Aorta (tissue), 5 donors: ENCODE measurements at regions not wholly inside any gene's neighbourhood (a gene's known extent, or its start where the extent isn't known, plus 50 kb on each side); places are given as distances from the start of the nearest gene placed in this dataset.

Experiments
- ATAC-seq: fragments of 200-7000 bp; cut with Tn5 transposase; one replicate; pipeline ENCODE4 v1.9.1; 2022; ENCODE audit warnings: moderate library complexity; ENCODE audit not compliant: low FRiP score
- DNase-seq, 2 donors: peaks; one replicate each; pipeline ENCODE4 v3.0.0-alpha.2; 2020
- H3K27ac ChIP-seq, 2 donors: one replicate each; pipeline ENCODE4 v1.5.1; 2013; ENCODE audit warnings: low read length in 2 of 2, mild to moderate bottlenecking in 2 of 2, moderate library complexity in 2 of 2, control low read depth in 1 of 2, inconsistent platforms in 1 of 2, low read depth in 1 of 2
- H3K27me3 ChIP-seq, 2 donors: one replicate each; pipeline ENCODE4 v1.6.1; 2013; ENCODE audit warnings: control low read depth in 1 of 2, low read length in 1 of 2, mild to moderate bottlenecking in 1 of 2, moderate library complexity in 1 of 2; ENCODE audit not compliant: insufficient read depth in 2 of 2, control insufficient read depth in 1 of 2
- H3K36me3 ChIP-seq, 2 donors: one replicate each; pipeline ENCODE4 v1.6.1; 2013; ENCODE audit warnings: control low read depth in 1 of 2, low read length in 1 of 2, mild to moderate bottlenecking in 1 of 2; ENCODE audit not compliant: insufficient read depth in 2 of 2, control insufficient read depth in 1 of 2
- H3K4me1 ChIP-seq, 2 donors: one replicate each; pipeline ENCODE4 v1.6.1; 2013; ENCODE audit warnings: low read length in 2 of 2, control low read depth in 1 of 2, mild to moderate bottlenecking in 1 of 2, moderate library complexity in 1 of 2; ENCODE audit not compliant: insufficient read depth in 2 of 2, control insufficient read depth in 1 of 2
- H3K4me3 ChIP-seq, 2 donors: one replicate each; pipeline ENCODE4 v1.5.1; 2013; ENCODE audit warnings: low read length in 2 of 2, control low read depth in 1 of 2, mild to moderate bottlenecking in 1 of 2
- H3K9me3 ChIP-seq: one replicate; pipeline ENCODE4 v1.6.1; 2013; ENCODE audit warnings: mild to moderate bottlenecking, low read length; ENCODE audit not compliant: control insufficient read depth
- WGBS, 2 donors: extraction: QIAGEN DNeasy Blood & Tissue Kit; methylation state at CpG; one replicate each; pipeline ENCODE4 v1.1.7; 2013; 5-methylcytosine and 5-hydroxymethylcytosine counted together
- intact Hi-C, 2 donors: fragments of 100-400 bp; cut with DNase I; formaldehyde crosslinking; loops; one replicate each; pipeline versions ENCODE4 v1.14.2 to v1.15.0; 2022
- donor health status: healthy with polysubstance abuse.
- donor health status: Bipolar disorder and iron deficiency.
- donor health status: DM: no; HTN: no; CAD: no.
- donor health status: DM: no; HTN: no; CAD: no.
- donor health status: DM: yes; HTN: yes; CAD: no.

GRCh38 chr7:80082213-80082612 is 52.4 kb upstream of the GNAI1 start:
- no peak for ATAC-seq
- DNase-seq = no peak
- intact Hi-C loops = no loop called here
- H3K9me3 ChIP-seq = no peaks in the 10 kb centered on the region
- H3K36me3 ChIP-seq = no peaks in the 10 kb centered on the region
- H3K27me3 ChIP-seq = no peaks in the 10 kb centered on the region
- H3K27ac ChIP-seq = no peak overlapping the region
- no peaks in the 10 kb centered on the region for H3K4me1 ChIP-seq
- no peak overlapping the region for H3K4me3 ChIP-seq

GRCh38 chr7:80078886-80079285 is 55.7 kb upstream of the GNAI1 start:
- H3K27me3 ChIP-seq = no peaks in the 10 kb centered on the region
- ATAC-seq = no peak
- H3K36me3 ChIP-seq = no peaks in the 10 kb centered on the region
- WGBS, 2 donors = 77% methylated on average over 3 of the region's 3 CpGs
- no peaks in the 10 kb centered on the region for H3K4me1 ChIP-seq
- no peaks in the 10 kb centered on the region for H3K9me3 ChIP-seq
- no peak for DNase-seq
- intact Hi-C loops = no loop called here
- no peak overlapping the region for H3K27ac ChIP-seq
- H3K4me3 ChIP-seq = no peak overlapping the region

- no peaks in the 10 kb centered on the region for H3K9me3 ChIP-seq
- ATAC-seq (no peak), DNase-seq (no peak)
- H3K4me3 ChIP-seq = no peak overlapping the region
- intact Hi-C loops = no loop called here
- H3K27me3 ChIP-seq = no peaks in the 10 kb centered on the region
- 59 to 61% methylated on average over 5 of the region's 5 CpGs for WGBS, 2 donors
- H3K27ac ChIP-seq = no peak overlapping the region
- H3K4me1 ChIP-seq = no peaks in the 10 kb centered on the region
- H3K36me3 ChIP-seq = no peaks in the 10 kb centered on the region
These were observed 56.4 kb upstream of the GNAI1 start for GRCh38 chr7:80078159-80078731.

GRCh38 chr7:80070391-80070790 is 64.2 kb upstream of the GNAI1 start:
- H3K4me1 ChIP-seq = no peaks in the 10 kb centered on the region
- no peaks in the 10 kb centered on the region for H3K27me3 ChIP-seq
- no peak for DNase-seq
- peaks cover 1% of the 10 kb centered on the region for H3K9me3 ChIP-seq
- no peak overlapping the region for H3K4me3 ChIP-seq
- 29 to 78% methylated on average over 2 of the region's 2 CpGs for WGBS, 2 donors
- H3K27ac ChIP-seq = no peak overlapping the region
- intact Hi-C loops = no loop called here
- no peaks in the 10 kb centered on the region for H3K36me3 ChIP-seq
- no peak for ATAC-seq

GRCh38 chr7:80066639-80067038 is 68.0 kb upstream of the GNAI1 start:
- no peaks in the 10 kb centered on the region for H3K36me3 ChIP-seq
- H3K27me3 ChIP-seq = no peaks in the 10 kb centered on the region
- no peak overlapping the region for H3K4me3 ChIP-seq
- ATAC-seq (no peak), DNase-seq (no peak)
- intact Hi-C loops = no loop called here
- 77 to 79% methylated on average over 1 of the region's 1 CpG for WGBS, 2 donors
- no peaks in the 10 kb centered on the region for H3K4me1 ChIP-seq
- H3K9me3 ChIP-seq = peaks cover 1% of the 10 kb centered on the region
- no peak overlapping the region for H3K27ac ChIP-seq

GRCh38 chr7:80063834-80064233 is 70.8 kb upstream of the GNAI1 start:
- intact Hi-C loops = loop anchor here in 1 of 2 donors (5.0 kb wide), 1 partner anchor 393 kb away; no protein-coding TSS in a partner anchor
- H3K36me3 ChIP-seq = no peaks in the 10 kb centered on the region
- peaks cover 1% of the 10 kb centered on the region for H3K9me3 ChIP-seq
- 37 to 41% methylated on average over 4 of the region's 4 CpGs for WGBS, 2 donors
- H3K27ac ChIP-seq = no peak overlapping the region
- no peak for DNase-seq
- H3K4me1 ChIP-seq = no peaks in the 10 kb centered on the region
- no peak for ATAC-seq
- no peaks in the 10 kb centered on the region for H3K27me3 ChIP-seq
- H3K4me3 ChIP-seq = no peak overlapping the region

- WGBS, 2 donors = 85 to 87% methylated on average over 1 of the region's 1 CpG
- H3K9me3 ChIP-seq = no peaks in the 10 kb centered on the region
- intact Hi-C loops = loop anchor here in 1 of 2 donors (5.0 kb wide), 1 partner anchor 397 kb away; no protein-coding TSS in a partner anchor
- H3K36me3 ChIP-seq = no peaks in the 10 kb centered on the region
- no peaks in the 10 kb centered on the region for H3K27me3 ChIP-seq
- H3K4me3 ChIP-seq = no peak overlapping the region
- no peaks in the 10 kb centered on the region for H3K4me1 ChIP-seq
- ATAC-seq (no peak), DNase-seq (no peak)
- H3K27ac ChIP-seq = no peak overlapping the region
These were observed 74.3 kb upstream of the GNAI1 start for GRCh38 chr7:80060218-80060806.

GRCh38 chr7:80057488-80057887 is 77.1 kb upstream of the GNAI1 start:
- H3K27ac ChIP-seq = no peak overlapping the region
- no peaks in the 10 kb centered on the region for H3K9me3 ChIP-seq
- intact Hi-C loops = no loop called here
- ATAC-seq = no peak
- no peaks in the 10 kb centered on the region for H3K4me1 ChIP-seq
- 75 to 81% methylated on average over 3 of the region's 3 CpGs for WGBS, 2 donors
- H3K4me3 ChIP-seq = no peak overlapping the region
- DNase-seq = no peak
- H3K27me3 ChIP-seq = no peaks in the 10 kb centered on the region
- H3K36me3 ChIP-seq = no peaks in the 10 kb centered on the region

- 49 to 51% methylated on average over 2 of the region's 2 CpGs for WGBS, 2 donors
- Histone ChIP-seq H3K36me3 (no peaks in the 10 kb centered on the region), H3K4me3 (no peak overlapping the region), H3K27me3 (no peaks in the 10 kb centered on the region), H3K9me3 (no peaks in the 10 kb centered on the region), H3K4me1 (no peaks in the 10 kb centered on the region), H3K27ac (no peak overlapping the region)
- DNase-seq (no peak), ATAC-seq (no peak)
- intact Hi-C loops = no loop called here
These were observed 80.3 kb upstream of the GNAI1 start for GRCh38 chr7:80054356-80054755.
